H1 (cell line): ENCODE measurements at regions not wholly inside any gene's neighbourhood (a gene's known extent, or its start where the extent isn't known, plus 50 kb on each side); places are given as distances from the start of the nearest gene placed in this dataset.

Experiments used
- CTCF ChIA-PET: fragments of 300-600 bp; sonication (Branson Sonifier 250); formaldehyde crosslinking; loops from one replicate; lab custom pipeline; 2021; ENCODE audit not compliant: partially characterized antibody; lab: Charles Lee
- POLR2A ChIA-PET: fragments of 300-600 bp; sonication (Branson Sonifier 250); formaldehyde crosslinking; loops from one replicate; lab custom pipeline; 2021; ENCODE audit warnings: inconsistent platforms; ENCODE audit not compliant: partially characterized antibody; lab: Charles Lee
- DNase-seq, 2 experiments: peaks; one replicate each; pipeline versions ENCODE4 v3.0.0 to v3.0.0-alpha.2; 2010 to 2022; ENCODE audit warnings: low spot score in 2 of 2, low read depth in 1 of 2, mixed read lengths in 1 of 2
- FAIRE-seq: peaks from 2 replicates; lab custom pipeline; 2011; peaks lifted over from hg19 to GRCh38; lab: Jason Lieb, UNC
- H2AFZ ChIP-seq: 2 replicates; pipeline ENCODE4 v1.8.1; 2012; ENCODE audit warnings: low read length, inconsistent platforms
- H2AK5ac ChIP-seq: 2 replicates; pipeline ENCODE4 v1.6.1; 2013; ENCODE audit warnings: low read depth, low read length
- H2BK120ac ChIP-seq: replicated peaks from 2 replicates; pipeline ENCODE3; 2013; ENCODE audit warnings: low read depth, low read length, inconsistent platforms
- H2BK12ac ChIP-seq: 2 replicates; pipeline ENCODE4 v1.6.1; 2013; ENCODE audit warnings: low read depth, low read length
- H2BK15ac ChIP-seq: 2 replicates; pipeline ENCODE4 v1.6.1; 2013; ENCODE audit warnings: low read length
- H2BK20ac ChIP-seq: 2 replicates; pipeline ENCODE4 v1.6.1; 2013; ENCODE audit warnings: low read length
- H2BK5ac ChIP-seq: 2 replicates; pipeline ENCODE4 v1.6.1; 2013; ENCODE audit warnings: low read depth, low read length
- H3K14ac ChIP-seq: 2 replicates; pipeline ENCODE4 v1.6.1; 2013; ENCODE audit warnings: inconsistent platforms; ENCODE audit not compliant: insufficient read length
- H3K18ac ChIP-seq: 2 replicates; pipeline ENCODE4 v1.6.1; 2013; ENCODE audit warnings: low read length; ENCODE audit errors: extremely low read depth
- H3K23ac ChIP-seq: 2 replicates; pipeline ENCODE4 v1.6.1; 2013; ENCODE audit warnings: inconsistent platforms; ENCODE audit not compliant: insufficient read length
- H3K23me2 ChIP-seq: 2 replicates; pipeline ENCODE4 v1.6.1; 2013; ENCODE audit warnings: low read depth, low read length
- H3K27ac ChIP-seq: 2 replicates; pipeline ENCODE4 v1.6.1; 2011; ENCODE audit warnings: low read depth, low read length, inconsistent platforms
- H3K27me3 ChIP-seq, 4 experiments: replicated peaks in 1 of 4; 1 replicate in 1 of 4; 2 replicates in 3 of 4; pipeline versions ENCODE4 v1.6.1 to v1.8.1; 2011 to 2013; ENCODE audit warnings: low read length in 3 of 4, mild to moderate bottlenecking in 3 of 4, inconsistent platforms in 2 of 4, mixed read lengths in 2 of 4, moderate library complexity in 1 of 4; ENCODE audit not compliant: control insufficient read depth in 3 of 4, insufficient read depth in 3 of 4; ENCODE audit errors: extremely low read depth in 1 of 4
- H3K36me3 ChIP-seq, 4 experiments: 2 replicates each; pipeline versions ENCODE4 v1.6.1 to v1.8.1; 2011 to 2013; ENCODE audit warnings: mild to moderate bottlenecking in 4 of 4, low read length in 3 of 4, moderate library complexity in 2 of 4, control low read depth in 1 of 4, inconsistent platforms in 1 of 4; ENCODE audit not compliant: insufficient read depth in 4 of 4, control insufficient read depth in 2 of 4
- H3K4ac ChIP-seq: replicated peaks from 2 replicates; pipeline ENCODE3; 2013; ENCODE audit warnings: low read length, low read depth, mixed read lengths, inconsistent platforms; ENCODE audit not compliant: insufficient read length
- H3K4me1 ChIP-seq, 4 experiments: replicated peaks in 1 of 4; 1 replicate in 1 of 4; 2 replicates in 3 of 4; pipeline versions ENCODE4 v1.6.1 to v1.8.1; 2011 to 2013; ENCODE audit warnings: low read length in 3 of 4, inconsistent platforms in 2 of 4, mixed read lengths in 1 of 4; ENCODE audit not compliant: insufficient read depth in 4 of 4, control insufficient read depth in 3 of 4
- H3K4me2 ChIP-seq, 2 experiments: 2 replicates each; pipeline versions ENCODE4 v1.6.1 to v1.8.1; 2011 to 2013; ENCODE audit warnings: low read depth in 2 of 2, low read length in 2 of 2, control low read depth in 1 of 2, inconsistent platforms in 1 of 2, mild to moderate bottlenecking in 1 of 2; ENCODE audit not compliant: insufficient read depth in 1 of 2
- H3K4me3 ChIP-seq, 4 experiments: fragments of 200-600, 300-600 bp in 1 of 4; sonication (generic), shearing (Covaris generic), sonication (Bioruptor Twin) in 1 of 4; 2 replicates each; pipeline versions ENCODE4 v1.5.1 to v1.8.1; 2011 to 2016; ENCODE audit warnings: low read length in 4 of 4, low read depth in 3 of 4, control low read depth in 2 of 4, inconsistent platforms in 2 of 4, mild to moderate bottlenecking in 2 of 4, mixed read lengths in 1 of 4, moderate library complexity in 1 of 4; ENCODE audit not compliant: insufficient read depth in 2 of 4; ENCODE audit errors: extremely low read depth in 1 of 4
- H3K56ac ChIP-seq: replicated peaks from 2 replicates; pipeline ENCODE3; 2013; ENCODE audit warnings: low read depth, mild to moderate bottlenecking, mixed read lengths, low read length, inconsistent platforms; ENCODE audit not compliant: insufficient read length
- H3K79me1 ChIP-seq: 2 replicates; pipeline ENCODE4 v1.6.1; 2013; ENCODE audit warnings: low read depth, low read length, control low read depth
- H3K79me2 ChIP-seq, 2 experiments: 2 replicates each; pipeline versions ENCODE4 v1.6.1 to v1.8.1; 2012 to 2013; ENCODE audit warnings: low read length in 2 of 2, mild to moderate bottlenecking in 2 of 2, inconsistent platforms in 1 of 2; ENCODE audit not compliant: insufficient read depth in 2 of 2, control insufficient read depth in 1 of 2
- H3K9ac ChIP-seq, 4 experiments: replicated peaks in 1 of 4; 1 replicate in 1 of 4; 2 replicates in 3 of 4; pipeline versions ENCODE4 v1.6.1 to v1.8.1; 2011 to 2013; ENCODE audit warnings: low read depth in 3 of 4, low read length in 3 of 4, control low read depth in 2 of 4, mild to moderate bottlenecking in 2 of 4, moderate library complexity in 2 of 4, inconsistent platforms in 1 of 4; ENCODE audit errors: extremely low read depth in 1 of 4
- H3K9me3 ChIP-seq, 2 experiments: 2 replicates each; pipeline versions ENCODE4 v1.6.1 to v1.8.1; 2012 to 2013; ENCODE audit warnings: mild to moderate bottlenecking in 2 of 2, moderate library complexity in 2 of 2, control low read depth in 1 of 2, inconsistent platforms in 1 of 2, low read depth in 1 of 2, low read length in 1 of 2, mixed read lengths in 1 of 2; ENCODE audit not compliant: insufficient read depth in 2 of 2
- H4K20me1 ChIP-seq, 2 experiments: replicated peaks in 1 of 2; 2 replicates each; pipeline versions ENCODE3 to v1.8.1; 2011 to 2013; ENCODE audit warnings: inconsistent platforms in 2 of 2, low read length in 2 of 2, mild to moderate bottlenecking in 1 of 2; ENCODE audit not compliant: insufficient read depth in 2 of 2, control insufficient read depth in 1 of 2
- H4K5ac ChIP-seq: 2 replicates; pipeline ENCODE4 v1.6.1; 2013; ENCODE audit warnings: low read length, low read depth, mixed read lengths, inconsistent platforms; ENCODE audit not compliant: insufficient read length
- H4K8ac ChIP-seq: 2 replicates; pipeline ENCODE4 v1.8.0; 2013; ENCODE audit warnings: mild to moderate bottlenecking, moderate library complexity, low read length, inconsistent platforms; ENCODE audit not compliant: insufficient read depth; ENCODE audit errors: extremely low read depth
- H4K91ac ChIP-seq: replicated peaks from 2 replicates; pipeline ENCODE3; 2013; ENCODE audit warnings: low read length, mixed read lengths, inconsistent platforms; ENCODE audit not compliant: insufficient read length
- TAF1 ChIP-seq: IDR thresholded peaks from 2 replicates; pipeline ENCODE4 v1.6.1; 2011; ENCODE audit warnings: mild to moderate bottlenecking, low read depth, low read length
- WGBS, 2 experiments: shearing (Covaris generic) in 1 of 2; methylation state at CpG; one replicate each; pipeline versions ENCODE4 v1.1.6 to v1.1.7; 2013 to 2015; ENCODE audit warnings: low lambda C conversion rate in 2 of 2, mixed read lengths in 2 of 2, inconsistent platforms in 1 of 2, low coverage in 1 of 2, missing lambda C conversion rate in 1 of 2; ENCODE audit not compliant: insufficient replicate concordance in 2 of 2, insufficient coverage in 1 of 2, insufficient read length in 1 of 2; ENCODE audit errors: extremely low coverage in 1 of 2, missing lambda C conversion rate in 1 of 2; 5-methylcytosine and 5-hydroxymethylcytosine counted together

- H4K8ac ChIP-seq, result no peak overlapping the region
- no peak overlapping the region for H2BK12ac ChIP-seq
- H2BK20ac ChIP-seq, result no peak overlapping the region
- H3K18ac ChIP-seq, result no peak overlapping the region
- 86% methylated on average over 2 of the region's 2 CpGs; no CpG with 5 or more reads in 1 of the 2 experiments for WGBS, 2 experiments
- H3K4me3 ChIP-seq, result no peak overlapping the region
- H3K79me1 ChIP-seq, result no peaks in the 10 kb centered on the region
- CTCF ChIA-PET, result interaction anchor here (2.6 kb wide), 1 partner anchor 10 kb away, joined by 9 read pairs; no protein-coding TSS in a partner anchor
- H3K23me2 ChIP-seq, result no peaks in the 10 kb centered on the region
- H2BK120ac ChIP-seq, result no peak overlapping the region
- POLR2A ChIA-PET, result no interaction called here
- no peak overlapping the region for H3K27ac ChIP-seq
- H3K36me3 ChIP-seq, result no peaks in the 10 kb centered on the region
- H3K14ac ChIP-seq, result no peak overlapping the region
- no peak overlapping the region for H2BK15ac ChIP-seq
- H3K9ac ChIP-seq, result no peak overlapping the region
- H3K23ac ChIP-seq, result no peak overlapping the region
- H3K4me1 ChIP-seq, result peaks cover 0 to 3% (median under 1%) of the 10 kb centered on the region in 4 experiments; a peak in 1 of 7 replicates
- H3K9me3 ChIP-seq, result no peaks in the 10 kb centered on the region
- H3K27me3 ChIP-seq, result no peaks in the 10 kb centered on the region
- no peak overlapping the region for H2AK5ac ChIP-seq
- no peak overlapping the region for H3K4me2 ChIP-seq
- FAIRE-seq, result no peak
- no peak overlapping the region for H4K91ac ChIP-seq
- DNase-seq, result no peak
- no peak overlapping the region for H3K56ac ChIP-seq
- no peak for TF ChIP-seq TAF1
- H2AFZ ChIP-seq, result no peak overlapping the region
- no peak overlapping the region for H2BK5ac ChIP-seq
- no peak overlapping the region for H4K5ac ChIP-seq
- H3K4ac ChIP-seq, result no peak overlapping the region
- H4K20me1 ChIP-seq, result no peaks in the 10 kb centered on the region
- no peaks in the 10 kb centered on the region for H3K79me2 ChIP-seq
Measured at GRCh38 chr3:187960820-187961219, 193.1 kb upstream of the LPP start.
